Adrenal gland (tissue), 5 donors: ENCODE measurements at regions not wholly inside any gene's neighbourhood (a gene's known extent, or its start where the extent isn't known, plus 50 kb on each side); places are given as distances from the start of the nearest gene placed in this dataset.

Experiments
- POLR2A ChIP-seq, 2 donors: fragments of 450-650 bp; IDR thresholded peaks; one replicate each; pipeline ENCODE4 v1.6.1; 2017; ENCODE audit warnings: antibody characterized with exemption in 2 of 2, mild to moderate bottlenecking in 2 of 2, moderate library complexity in 1 of 2
- TF ChIP-seq, protein P1 (sequence below), 6 experiments: fragments of 450-650 bp in 4 of 6; fragments of 200-600 bp in 2 of 6; sonication (generic) in 1 of 6; IDR thresholded peaks; 1 replicate in 5 of 6; 2 replicates in 1 of 6; pipeline versions ENCODE4 v1.5.1 to v1.8.0; 2016 to 2021; ENCODE audit warnings: antibody characterized with exemption in 6 of 6, mild to moderate bottlenecking in 2 of 6, moderate library complexity in 1 of 6
- donor health status: DM: no; HTN: no; CAD: no.

DNA sequence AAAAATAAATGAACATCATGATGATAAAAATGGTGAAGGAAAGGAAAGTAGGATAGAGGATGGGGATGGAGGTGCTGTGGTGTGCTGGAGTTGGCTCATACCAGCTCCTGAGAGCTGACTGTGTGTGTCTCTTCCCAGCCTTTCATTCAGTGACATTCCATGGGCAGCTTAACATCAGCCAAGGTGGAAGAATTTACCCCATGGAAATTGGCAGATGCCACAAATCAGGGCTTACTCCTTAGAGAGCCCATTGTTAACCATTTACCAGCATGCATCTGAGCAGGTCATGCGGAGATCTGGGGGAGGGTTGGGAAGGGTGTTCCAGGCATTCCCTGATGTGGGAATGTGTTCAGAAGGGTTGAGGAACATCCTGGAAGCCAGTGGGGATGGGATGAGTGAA lies 164.7 kb upstream of the MYL2 start:
- TF ChIP-seq, protein P1, sequence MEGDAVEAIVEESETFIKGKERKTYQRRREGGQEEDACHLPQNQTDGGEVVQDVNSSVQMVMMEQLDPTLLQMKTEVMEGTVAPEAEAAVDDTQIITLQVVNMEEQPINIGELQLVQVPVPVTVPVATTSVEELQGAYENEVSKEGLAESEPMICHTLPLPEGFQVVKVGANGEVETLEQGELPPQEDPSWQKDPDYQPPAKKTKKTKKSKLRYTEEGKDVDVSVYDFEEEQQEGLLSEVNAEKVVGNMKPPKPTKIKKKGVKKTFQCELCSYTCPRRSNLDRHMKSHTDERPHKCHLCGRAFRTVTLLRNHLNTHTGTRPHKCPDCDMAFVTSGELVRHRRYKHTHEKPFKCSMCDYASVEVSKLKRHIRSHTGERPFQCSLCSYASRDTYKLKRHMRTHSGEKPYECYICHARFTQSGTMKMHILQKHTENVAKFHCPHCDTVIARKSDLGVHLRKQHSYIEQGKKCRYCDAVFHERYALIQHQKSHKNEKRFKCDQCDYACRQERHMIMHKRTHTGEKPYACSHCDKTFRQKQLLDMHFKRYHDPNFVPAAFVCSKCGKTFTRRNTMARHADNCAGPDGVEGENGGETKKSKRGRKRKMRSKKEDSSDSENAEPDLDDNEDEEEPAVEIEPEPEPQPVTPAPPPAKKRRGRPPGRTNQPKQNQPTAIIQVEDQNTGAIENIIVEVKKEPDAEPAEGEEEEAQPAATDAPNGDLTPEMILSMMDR (IDR thresholded peaks at IDR 0.05), result no peak
- no peak for TF ChIP-seq POLR2A (IDR thresholded peaks at IDR 0.05)
